ENCODE measurements at regions not wholly inside any gene's neighbourhood (a gene's known extent, or its start where the extent isn't known, plus 50 kb on each side); places are given as distances from the start of the nearest gene placed in this dataset.

GRCh38 chr21:33985117-33986050 is 69.8 kb upstream of the ATP5PO start:
- no peaks in the 10 kb centered on the region for H4K20me1 ChIP-seq (ENCODE audit: insufficient read depth, low read length, poor library complexity, severe bottlenecking)
- H2AFZ ChIP-seq (ENCODE audit: low read length): no peak overlapping the region
- no peaks in the 10 kb centered on the region for H3K27me3 ChIP-seq (ENCODE audit: insufficient read depth, low read length, poor library complexity, severe bottlenecking)
- peaks cover 5% of the 10 kb centered on the region for H3K4me1 ChIP-seq (ENCODE audit: insufficient read depth, low read length, poor library complexity, severe bottlenecking)
- no peaks in the 10 kb centered on the region for H3K9me3 ChIP-seq (ENCODE audit: insufficient read depth, low read depth, low read length)
- TF ChIP-seq EZH2phosphoT487 (IDR thresholded peaks at IDR 0.05; ENCODE audit: borderline replicate concordance) (no peak), CTCF (conservative IDR thresholded peaks at IDR 0.05; ENCODE audit: low read length) (no peak)
- H3K79me2 ChIP-seq (ENCODE audit: insufficient read depth, low read length): no peaks in the 10 kb centered on the region
- no peak overlapping the region for H3K4me3 ChIP-seq (ENCODE audit: low read length, poor library complexity, severe bottlenecking)
- no peaks in the 10 kb centered on the region for H3K9me2 ChIP-seq (replicated peaks; ENCODE audit: low read depth, low read length)
- no peak overlapping the region for H3K4me2 ChIP-seq (ENCODE audit: low read depth, low read length, poor library complexity, severe bottlenecking)
- H3K9ac ChIP-seq (ENCODE audit: low read depth, low read length, poor library complexity, severe bottlenecking): no peak overlapping the region
- no peaks in the 10 kb centered on the region for H3F3A ChIP-seq (ENCODE audit: low read depth)
- no peaks in the 10 kb centered on the region for H3K36me3 ChIP-seq (ENCODE audit: insufficient read depth, low read length)

GRCh38 chr21:33984021-33984481 is 68.4 kb upstream of the ATP5PO start:
- no peaks in the 10 kb centered on the region for H3F3A ChIP-seq (ENCODE audit: low read depth)
- no peaks in the 10 kb centered on the region for H3K36me3 ChIP-seq (ENCODE audit: insufficient read depth, low read length)
- H4K20me1 ChIP-seq (ENCODE audit: insufficient read depth, low read length, poor library complexity, severe bottlenecking): no peaks in the 10 kb centered on the region
- no peak overlapping the region for H3K4me2 ChIP-seq (ENCODE audit: low read depth, low read length, poor library complexity, severe bottlenecking)
- TF ChIP-seq EZH2phosphoT487 (IDR thresholded peaks at IDR 0.05; ENCODE audit: borderline replicate concordance): no peak
- no peak for TF ChIP-seq CTCF (conservative IDR thresholded peaks at IDR 0.05; ENCODE audit: low read length)
- peaks cover 7% of the 10 kb centered on the region for H3K4me1 ChIP-seq (ENCODE audit: insufficient read depth, low read length, poor library complexity, severe bottlenecking)
- no peaks in the 10 kb centered on the region for H3K27me3 ChIP-seq (ENCODE audit: insufficient read depth, low read length, poor library complexity, severe bottlenecking)
- no peak overlapping the region for H2AFZ ChIP-seq (ENCODE audit: low read length)
- H3K9me3 ChIP-seq (ENCODE audit: insufficient read depth, low read depth, low read length): no peaks in the 10 kb centered on the region
- no peak overlapping the region for H3K4me3 ChIP-seq (ENCODE audit: low read length, poor library complexity, severe bottlenecking)
- H3K79me2 ChIP-seq (ENCODE audit: insufficient read depth, low read length): no peaks in the 10 kb centered on the region
- no peaks in the 10 kb centered on the region for H3K9me2 ChIP-seq (replicated peaks; ENCODE audit: low read depth, low read length)
- no peak overlapping the region for H3K9ac ChIP-seq (ENCODE audit: low read depth, low read length, poor library complexity, severe bottlenecking)

GRCh38 chr21:33981391-33982101 is 65.9 kb upstream of the ATP5PO start:
- Histone ChIP-seq H3K36me3 (ENCODE audit: insufficient read depth, low read length) (no peaks in the 10 kb centered on the region), H3K4me2 (ENCODE audit: low read depth, low read length, poor library complexity, severe bottlenecking) (no peak overlapping the region), H3K9me2 (replicated peaks; ENCODE audit: low read depth, low read length) (no peaks in the 10 kb centered on the region), H3F3A (ENCODE audit: low read depth) (no peaks in the 10 kb centered on the region), H3K9me3 (ENCODE audit: insufficient read depth, low read depth, low read length) (no peaks in the 10 kb centered on the region), H3K9ac (ENCODE audit: low read depth, low read length, poor library complexity, severe bottlenecking) (no peak overlapping the region), H3K79me2 (ENCODE audit: insufficient read depth, low read length) (no peaks in the 10 kb centered on the region), H3K4me3 (ENCODE audit: low read length, poor library complexity, severe bottlenecking) (no peak overlapping the region), H4K20me1 (ENCODE audit: insufficient read depth, low read length, poor library complexity, severe bottlenecking) (no peaks in the 10 kb centered on the region), H3K4me1 (ENCODE audit: insufficient read depth, low read length, poor library complexity, severe bottlenecking) (peaks cover 26% of the 10 kb centered on the region), H3K27me3 (ENCODE audit: insufficient read depth, low read length, poor library complexity, severe bottlenecking) (no peaks in the 10 kb centered on the region), H2AFZ (ENCODE audit: low read length) (no peak overlapping the region)
- TF ChIP-seq EZH2phosphoT487 (IDR thresholded peaks at IDR 0.05; ENCODE audit: borderline replicate concordance) (no peak), CTCF (conservative IDR thresholded peaks at IDR 0.05; ENCODE audit: low read length) (no peak)

All from Loucy (cell line).